ENCODE measurements at regions not wholly inside any gene's neighbourhood (a gene's known extent, or its start where the extent isn't known, plus 50 kb on each side); places are given as distances from the start of the nearest gene placed in this dataset.

DNA sequence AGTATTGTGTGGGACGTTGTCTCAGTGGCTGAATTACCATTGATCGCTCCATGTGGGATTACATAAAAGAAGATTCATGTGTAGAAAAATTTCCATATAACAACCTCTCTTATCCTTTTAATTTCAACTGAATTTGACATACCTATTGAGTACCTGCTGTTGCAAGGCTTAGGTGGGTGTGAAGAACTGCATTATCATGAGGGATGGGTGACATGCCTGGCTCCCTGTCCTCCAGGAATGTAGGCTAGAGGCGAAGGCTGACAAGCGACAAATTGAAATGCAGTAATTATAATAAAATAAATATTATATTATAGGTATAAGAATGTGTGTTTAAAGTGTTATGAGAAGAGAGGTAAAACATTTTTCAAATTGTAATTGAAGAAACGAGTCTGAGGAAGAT is 52.7 kb upstream of the SPESP1 start:
- TF ChIP-seq, protein P1, sequence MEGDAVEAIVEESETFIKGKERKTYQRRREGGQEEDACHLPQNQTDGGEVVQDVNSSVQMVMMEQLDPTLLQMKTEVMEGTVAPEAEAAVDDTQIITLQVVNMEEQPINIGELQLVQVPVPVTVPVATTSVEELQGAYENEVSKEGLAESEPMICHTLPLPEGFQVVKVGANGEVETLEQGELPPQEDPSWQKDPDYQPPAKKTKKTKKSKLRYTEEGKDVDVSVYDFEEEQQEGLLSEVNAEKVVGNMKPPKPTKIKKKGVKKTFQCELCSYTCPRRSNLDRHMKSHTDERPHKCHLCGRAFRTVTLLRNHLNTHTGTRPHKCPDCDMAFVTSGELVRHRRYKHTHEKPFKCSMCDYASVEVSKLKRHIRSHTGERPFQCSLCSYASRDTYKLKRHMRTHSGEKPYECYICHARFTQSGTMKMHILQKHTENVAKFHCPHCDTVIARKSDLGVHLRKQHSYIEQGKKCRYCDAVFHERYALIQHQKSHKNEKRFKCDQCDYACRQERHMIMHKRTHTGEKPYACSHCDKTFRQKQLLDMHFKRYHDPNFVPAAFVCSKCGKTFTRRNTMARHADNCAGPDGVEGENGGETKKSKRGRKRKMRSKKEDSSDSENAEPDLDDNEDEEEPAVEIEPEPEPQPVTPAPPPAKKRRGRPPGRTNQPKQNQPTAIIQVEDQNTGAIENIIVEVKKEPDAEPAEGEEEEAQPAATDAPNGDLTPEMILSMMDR (IDR thresholded peaks at IDR 0.05): no peak
- TF ChIP-seq RAD21 (IDR thresholded peaks at IDR 0.05; ENCODE audit: low read length) (no peak), RFX5 (IDR thresholded peaks at IDR 0.05; ENCODE audit: low read length) (no peak), EP300 (IDR thresholded peaks at IDR 0.05; ENCODE audit: borderline replicate concordance in 1 of 2, low read depth in 1 of 2, low read length in 1 of 2) (no peak), TAF1 (IDR thresholded peaks at IDR 0.05; ENCODE audit: borderline replicate concordance, low read depth, low read length) (no peak), JUND (IDR thresholded peaks at IDR 0.05) (no peak), SIN3A (IDR thresholded peaks at IDR 0.05; ENCODE audit: borderline replicate concordance, low read depth, low read length) (no peak), MXI1 (IDR thresholded peaks at IDR 0.05; ENCODE audit: low read depth, low read length) (no peak), POLR2AphosphoS5 (IDR thresholded peaks at IDR 0.05; ENCODE audit: low read depth, low read length) (no peak)
- TF ChIP-seq, protein P2, sequence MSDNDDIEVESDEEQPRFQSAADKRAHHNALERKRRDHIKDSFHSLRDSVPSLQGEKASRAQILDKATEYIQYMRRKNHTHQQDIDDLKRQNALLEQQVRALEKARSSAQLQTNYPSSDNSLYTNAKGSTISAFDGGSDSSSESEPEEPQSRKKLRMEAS (IDR thresholded peaks at IDR 0.05; ENCODE audit: low read depth): no peak
